ENCODE measurements at regions not wholly inside any gene's neighbourhood (a gene's known extent, or its start where the extent isn't known, plus 50 kb on each side); places are given as distances from the start of the nearest gene placed in this dataset.
A peak's percentile ranks its signal among the peaks of the same experiment; 100 is the strongest.

DNA sequence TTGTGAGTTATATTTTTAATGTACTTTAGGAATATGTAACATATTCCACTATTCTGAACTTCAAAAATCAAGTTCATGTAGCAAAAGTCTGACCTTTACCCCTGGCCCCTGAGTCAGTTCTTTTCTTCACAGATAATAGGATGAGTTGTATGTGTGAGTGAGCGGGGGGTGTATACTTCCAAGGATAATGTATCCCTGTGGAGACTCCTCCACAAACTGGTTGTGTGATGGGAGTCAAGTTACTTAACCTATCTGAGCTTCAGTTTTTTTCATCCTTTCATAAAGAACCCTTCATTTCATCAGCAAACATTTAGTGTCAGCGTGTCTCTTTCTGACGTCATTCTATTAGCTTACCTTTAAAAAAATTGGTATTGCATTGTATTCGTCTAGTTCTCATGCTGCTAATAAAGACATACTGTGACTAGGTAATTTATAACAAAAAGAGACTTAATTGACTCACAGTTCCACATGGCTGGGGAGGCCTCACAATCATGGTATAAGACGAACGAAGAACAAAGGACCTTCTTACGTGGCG lies 288.1 kb upstream of the GPC6 start:
- in situ Hi-C loops (cut with MboI; ENCODE audit: low pct_unique_long_range_greater_than_20kb, low sequenced_read_pairs): no loop called here
- DNase-seq: no peak

DNA sequence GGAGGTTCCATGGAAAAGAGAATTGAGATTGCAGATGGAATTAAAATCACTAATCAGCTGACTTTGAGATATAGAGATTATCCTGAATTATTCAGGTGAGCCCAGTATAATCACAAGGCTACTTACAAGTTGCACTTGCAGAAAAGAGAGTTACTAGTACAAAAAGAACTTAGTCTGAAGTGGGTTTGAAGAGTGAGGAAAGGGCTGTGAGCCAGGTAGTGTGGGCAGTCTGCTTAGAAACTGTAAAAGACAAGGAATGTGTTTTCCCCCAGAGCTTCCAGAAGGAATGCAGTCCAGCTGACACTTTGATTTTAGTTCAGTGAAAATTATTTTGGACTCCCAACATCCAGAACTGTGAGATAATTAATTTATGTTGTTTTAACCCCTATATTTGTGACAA lies 285.4 kb upstream of the GPC6 start:
- in situ Hi-C loops (cut with MboI; ENCODE audit: low pct_unique_long_range_greater_than_20kb, low sequenced_read_pairs): no loop called here
- no peak for DNase-seq

DNA sequence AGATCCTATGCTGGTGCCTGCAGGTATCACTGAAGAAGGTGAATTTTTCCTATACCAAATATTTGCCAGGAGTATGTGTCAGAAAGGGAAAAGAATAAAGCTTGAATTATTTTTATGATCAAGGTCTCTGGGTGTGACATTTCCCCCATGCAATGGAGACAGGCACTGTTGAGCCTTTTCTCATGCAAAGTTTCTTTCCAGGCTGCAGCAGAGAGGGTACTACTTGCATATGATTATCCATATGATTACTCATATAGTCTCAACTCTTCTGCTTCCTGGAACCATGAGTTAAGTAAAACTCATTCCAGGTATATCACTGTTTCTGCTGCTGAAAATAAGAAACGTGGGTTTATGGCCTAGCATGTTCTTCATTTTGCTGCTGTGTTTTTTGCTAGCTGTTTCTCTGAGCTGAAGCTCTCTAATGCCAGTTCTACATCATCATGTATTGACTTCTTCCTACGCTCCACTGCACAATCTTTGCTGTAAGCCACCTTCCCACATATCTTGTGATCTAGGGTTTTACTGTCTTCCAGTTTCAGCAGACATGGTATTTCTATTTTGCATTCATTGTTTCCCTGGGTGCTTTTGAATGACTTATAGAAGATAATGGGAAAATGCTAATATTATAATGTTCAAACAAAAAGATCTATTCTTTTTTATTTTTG lies 278.7 kb upstream of the GPC6 start:
- DNase-seq: peak; percentile 18
- in situ Hi-C loops (cut with MboI; ENCODE audit: low pct_unique_long_range_greater_than_20kb, low sequenced_read_pairs): no loop called here

DNA sequence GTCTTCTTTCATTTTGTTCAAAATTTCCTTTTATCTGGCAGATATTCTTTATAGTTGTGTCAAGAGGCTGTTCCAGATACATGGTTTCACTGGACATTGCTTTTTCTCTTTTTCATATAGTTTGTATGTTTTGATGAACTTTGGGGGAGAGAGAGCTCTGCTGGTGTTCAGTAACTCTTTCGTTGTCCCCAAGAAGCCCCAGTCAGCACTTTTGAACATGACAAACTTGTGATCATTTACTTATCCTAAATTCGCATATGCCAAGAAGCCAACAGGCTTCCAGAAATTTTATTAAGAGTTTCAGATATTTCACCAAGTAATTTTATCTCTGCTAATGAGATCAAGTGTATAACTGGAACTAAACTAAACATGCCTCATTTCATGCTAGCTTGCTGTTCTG lies 275.8 kb upstream of the GPC6 start:
- no peak for DNase-seq
- in situ Hi-C loops (cut with MboI; ENCODE audit: low pct_unique_long_range_greater_than_20kb, low sequenced_read_pairs): no loop called here

DNA sequence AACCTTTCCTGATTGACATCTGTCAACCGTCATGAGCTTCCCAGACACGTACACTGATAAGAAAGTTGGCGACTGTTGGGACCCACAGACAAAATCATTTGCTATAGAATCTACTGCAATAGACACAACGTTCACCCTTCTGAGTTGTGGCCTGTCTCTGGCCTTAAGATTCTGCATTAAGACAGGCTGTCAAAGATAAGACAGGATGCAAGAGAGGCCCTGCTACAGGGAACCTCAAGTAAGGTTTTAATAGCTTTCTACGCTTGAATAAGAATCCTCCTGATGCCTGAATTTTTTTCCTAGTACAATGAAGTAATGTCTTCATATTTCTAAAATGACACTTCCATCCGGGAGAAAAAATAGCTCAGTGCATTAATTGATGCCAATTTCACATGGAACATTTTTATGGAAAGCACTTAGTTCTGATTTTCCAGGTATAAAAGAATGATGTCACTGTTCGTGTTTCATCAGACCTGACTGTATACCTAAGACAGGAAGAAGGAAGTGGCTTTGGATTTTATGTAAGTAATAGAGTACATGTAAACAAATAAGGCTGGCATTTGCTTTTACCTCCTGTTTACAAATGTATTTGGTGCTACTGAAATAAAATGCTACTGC lies 275.2 kb upstream of the GPC6 start:
- no peak for DNase-seq
- in situ Hi-C loops (cut with MboI; ENCODE audit: low pct_unique_long_range_greater_than_20kb, low sequenced_read_pairs): no loop called here

DNA sequence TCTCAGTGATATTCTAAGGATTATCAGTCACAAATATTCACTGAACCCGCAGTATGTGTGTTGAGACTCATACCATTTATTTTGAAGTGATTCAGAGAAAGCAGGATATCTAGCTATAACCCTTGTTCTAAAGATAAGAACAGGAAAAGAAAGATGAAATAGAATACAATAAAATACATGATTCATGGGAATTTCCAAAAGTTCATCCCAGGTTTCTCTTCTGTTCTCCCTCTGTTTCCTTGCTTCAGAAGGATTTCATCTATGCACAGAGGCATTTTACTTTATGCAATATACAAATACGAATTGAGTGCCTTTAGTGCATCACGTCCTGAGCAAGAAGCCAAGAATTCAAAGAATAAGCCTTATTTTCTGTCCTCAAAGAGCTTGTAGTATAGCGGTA lies 274.4 kb upstream of the GPC6 start:
- DNase-seq: no peak
- in situ Hi-C loops (cut with MboI; ENCODE audit: low pct_unique_long_range_greater_than_20kb, low sequenced_read_pairs): no loop called here

DNA sequence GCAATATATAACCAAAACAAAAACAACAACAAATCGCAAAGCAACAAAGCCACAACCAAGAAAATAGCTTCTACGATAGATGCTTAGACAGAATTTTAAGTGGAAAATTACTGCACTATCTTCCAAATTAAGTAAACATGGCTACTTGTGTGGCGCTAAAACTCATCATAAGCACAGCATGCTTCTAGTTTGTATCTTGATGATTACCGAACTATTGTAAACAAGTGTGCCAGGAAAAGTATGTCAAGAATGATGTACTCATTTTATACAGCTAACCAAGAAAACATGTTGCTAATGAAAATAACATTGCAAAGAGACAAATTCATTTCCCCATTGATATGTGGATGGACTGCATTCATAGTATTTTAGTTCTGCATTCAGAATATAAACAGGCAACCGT lies 271.9 kb upstream of the GPC6 start:
- no peak for DNase-seq
- in situ Hi-C loops (cut with MboI; ENCODE audit: low pct_unique_long_range_greater_than_20kb, low sequenced_read_pairs): no loop called here

DNA sequence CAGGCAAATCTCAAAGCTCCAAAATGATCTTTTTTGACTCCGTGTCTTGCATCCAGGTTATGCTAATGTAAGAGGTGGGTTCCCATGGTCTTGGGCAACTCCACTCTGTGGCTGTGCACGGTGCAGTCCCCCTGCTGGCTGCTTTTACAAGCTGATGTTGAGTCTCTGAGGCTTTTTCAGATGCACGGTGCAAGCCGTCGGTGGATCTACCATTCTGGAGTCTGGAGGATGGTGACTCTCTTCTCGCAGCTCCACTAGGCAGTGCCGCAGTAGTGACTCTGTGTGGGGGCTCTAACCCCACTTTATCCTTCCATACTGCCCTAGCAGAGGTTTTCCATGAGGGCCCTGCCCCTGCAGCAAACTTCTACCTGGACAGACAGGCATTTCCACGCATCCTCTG lies 266.8 kb upstream of the GPC6 start:
- in situ Hi-C loops (cut with MboI; ENCODE audit: low pct_unique_long_range_greater_than_20kb, low sequenced_read_pairs): no loop called here
- DNase-seq: no peak

DNA sequence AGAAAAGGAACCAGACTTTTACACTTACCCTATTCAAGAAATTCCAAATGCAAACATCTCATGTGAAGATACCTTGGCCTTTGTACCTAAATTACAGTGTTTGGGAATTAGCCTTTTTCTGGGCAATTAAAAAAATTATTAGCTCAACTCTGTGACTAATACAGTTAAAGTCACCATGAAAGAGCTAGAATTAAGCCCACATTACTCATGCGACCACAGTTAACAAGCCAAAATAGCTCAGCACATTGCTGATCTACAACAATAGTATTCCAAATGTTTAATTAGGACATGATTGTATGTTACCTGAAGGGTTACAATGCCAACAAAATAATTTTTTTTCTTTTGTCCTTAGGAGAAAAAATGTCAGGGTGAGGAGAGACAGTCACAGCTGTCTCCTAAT lies 263.6 kb upstream of the GPC6 start:
- no peak for DNase-seq
- in situ Hi-C loops (cut with MboI; ENCODE audit: low pct_unique_long_range_greater_than_20kb, low sequenced_read_pairs): no loop called here

DNA sequence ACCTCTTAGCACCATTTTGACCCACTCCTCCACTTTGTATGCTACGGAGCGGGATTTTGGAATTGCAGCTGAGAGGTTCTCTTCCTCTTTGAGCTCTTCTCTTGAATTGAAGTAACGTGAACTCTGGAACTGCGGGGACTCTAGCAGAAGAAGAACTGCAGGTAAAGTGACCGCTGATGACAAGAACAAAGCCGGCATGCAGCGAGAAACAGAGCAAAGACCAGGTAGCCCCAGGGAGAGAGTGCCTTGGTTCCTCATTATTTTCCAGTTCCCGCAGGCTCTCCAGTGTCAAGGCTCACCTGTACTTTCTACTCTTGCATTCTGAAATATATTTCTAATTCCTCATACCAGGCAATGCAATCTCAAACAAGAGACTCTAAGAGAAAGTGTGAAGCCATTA lies 260.3 kb upstream of the GPC6 start:
- no peak for DNase-seq
- in situ Hi-C loops (cut with MboI; ENCODE audit: low pct_unique_long_range_greater_than_20kb, low sequenced_read_pairs): no loop called here

DNA sequence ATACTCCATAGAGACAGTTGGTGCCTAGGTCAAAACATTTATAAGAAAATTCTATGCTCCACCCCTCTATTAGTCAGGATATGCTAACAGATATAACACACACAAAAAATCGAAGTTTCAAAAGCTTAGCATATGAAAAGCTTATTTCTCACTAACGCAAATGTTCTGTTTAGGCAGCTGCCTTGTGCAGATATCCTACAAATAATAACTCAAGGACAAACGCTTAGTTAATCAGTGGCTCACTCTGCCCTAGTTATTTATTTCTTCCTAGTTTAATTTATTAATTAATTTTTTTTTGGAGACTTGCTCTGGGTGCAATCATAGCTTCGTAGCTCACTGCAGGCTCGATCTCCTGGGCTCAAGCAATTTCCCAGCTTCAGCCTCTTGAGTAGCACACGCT lies 259.7 kb upstream of the GPC6 start:
- DNase-seq: no peak
- in situ Hi-C loops (cut with MboI; ENCODE audit: low pct_unique_long_range_greater_than_20kb, low sequenced_read_pairs): no loop called here

DNA sequence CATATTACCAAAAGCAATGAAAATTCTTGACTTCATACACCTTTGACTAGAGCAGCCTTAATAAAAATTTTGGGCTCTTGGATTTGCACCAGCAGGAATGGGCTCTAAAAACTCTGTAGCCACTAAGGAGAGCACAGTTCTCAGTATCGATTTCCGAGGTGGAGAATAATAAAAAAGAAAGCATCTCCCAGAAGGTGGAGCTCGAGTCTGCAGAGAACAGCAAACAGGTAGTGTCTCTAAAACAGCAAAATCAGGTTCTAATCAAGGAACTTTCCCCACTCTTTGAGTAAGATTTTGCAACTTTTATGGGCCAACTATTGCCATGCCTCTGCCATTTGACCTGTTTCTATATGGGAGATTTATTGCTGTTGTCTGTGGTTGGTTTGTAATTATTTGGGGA lies 258.7 kb upstream of the GPC6 start:
- in situ Hi-C loops (cut with MboI; ENCODE audit: low pct_unique_long_range_greater_than_20kb, low sequenced_read_pairs): no loop called here
- peak; percentile 9 for DNase-seq

DNA sequence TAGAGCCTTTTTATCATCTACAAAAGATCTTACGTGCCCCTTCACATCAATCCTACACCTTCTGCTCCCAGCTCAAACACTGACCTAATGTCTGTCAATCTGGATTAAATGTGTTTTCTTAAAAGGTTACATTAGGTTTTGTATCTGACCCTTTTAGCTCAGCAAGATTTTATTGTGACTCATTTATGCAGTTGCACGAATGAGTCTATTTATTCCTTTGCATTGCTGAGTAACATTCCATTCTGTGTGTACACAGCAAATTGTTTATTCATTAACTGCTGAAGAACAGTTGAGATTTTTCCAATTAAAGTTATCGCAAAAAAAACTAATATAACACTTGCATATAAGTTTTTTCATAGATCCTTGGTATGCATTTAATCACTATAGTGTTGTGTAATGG lies 253.9 kb upstream of the GPC6 start:
- in situ Hi-C loops (cut with MboI; ENCODE audit: low pct_unique_long_range_greater_than_20kb, low sequenced_read_pairs): no loop called here
- no peak for DNase-seq

DNA sequence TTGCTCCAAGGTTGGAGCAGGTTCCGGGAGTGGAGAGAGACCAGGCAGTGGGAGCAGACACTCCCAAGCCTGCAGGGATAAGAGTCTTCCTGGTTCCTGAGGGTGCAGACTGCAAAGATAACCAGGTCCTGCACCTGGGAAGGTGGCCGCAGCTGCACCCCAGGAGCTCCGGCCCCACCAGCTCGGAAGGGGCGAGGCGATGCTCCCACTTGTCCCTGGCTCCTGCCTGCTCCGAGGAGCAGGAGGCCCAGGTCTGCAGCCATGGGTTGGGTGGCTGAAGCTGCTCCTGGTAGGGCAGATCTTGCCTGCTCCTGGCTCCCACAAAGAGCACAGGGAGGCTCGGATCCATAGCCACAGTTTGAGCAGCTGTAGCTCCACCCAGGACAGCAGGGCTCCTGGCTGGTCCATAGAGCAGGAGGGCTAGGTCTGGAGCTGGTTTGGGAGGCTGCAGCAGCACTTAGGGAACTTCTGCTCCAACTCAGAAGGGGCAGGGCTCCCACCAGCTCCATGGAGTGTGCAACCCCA lies 251.6 kb upstream of the GPC6 start:
- no peak for DNase-seq
- in situ Hi-C loops (cut with MboI; ENCODE audit: low pct_unique_long_range_greater_than_20kb, low sequenced_read_pairs): no loop called here

DNA sequence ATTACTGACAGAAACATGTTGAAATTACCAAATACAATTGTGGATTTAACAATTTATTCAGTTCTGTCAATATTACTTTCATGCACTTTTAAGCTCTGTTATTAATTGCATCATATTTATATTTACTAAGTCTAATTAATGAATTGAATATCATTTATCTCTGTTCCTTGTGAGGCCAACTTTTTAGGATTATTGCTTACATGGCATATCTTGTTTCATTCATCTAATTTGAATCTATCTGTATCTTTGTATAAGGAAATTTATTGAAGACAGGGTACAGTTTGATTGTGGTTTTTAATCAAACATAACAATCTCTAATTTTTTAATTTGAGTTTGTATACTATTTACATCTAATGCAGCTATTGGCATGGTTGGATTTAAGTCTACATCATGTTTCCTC lies 249.9 kb upstream of the GPC6 start:
- in situ Hi-C loops (cut with MboI; ENCODE audit: low pct_unique_long_range_greater_than_20kb, low sequenced_read_pairs): no loop called here
- no peak for DNase-seq

DNA sequence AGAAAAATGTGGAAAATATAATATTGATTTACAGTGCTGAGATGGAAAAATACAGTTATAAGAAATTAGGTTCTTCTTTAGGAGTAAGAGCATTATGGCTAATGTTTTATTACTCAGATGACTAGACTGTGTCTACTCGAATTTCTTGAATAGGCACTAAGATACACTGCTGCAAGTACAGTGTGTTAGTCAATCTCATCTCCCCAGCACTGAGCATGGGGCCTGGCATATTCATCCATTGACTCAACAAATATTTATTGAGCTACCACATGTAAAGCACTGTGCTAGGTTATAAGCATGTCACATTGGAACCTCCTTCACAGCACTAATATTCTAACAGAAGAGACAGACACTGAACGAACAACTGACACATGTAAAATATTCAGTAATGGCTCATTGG lies 242.5 kb upstream of the GPC6 start:
- in situ Hi-C loops (cut with MboI; ENCODE audit: low pct_unique_long_range_greater_than_20kb, low sequenced_read_pairs): no loop called here
- no peak for DNase-seq

DNA sequence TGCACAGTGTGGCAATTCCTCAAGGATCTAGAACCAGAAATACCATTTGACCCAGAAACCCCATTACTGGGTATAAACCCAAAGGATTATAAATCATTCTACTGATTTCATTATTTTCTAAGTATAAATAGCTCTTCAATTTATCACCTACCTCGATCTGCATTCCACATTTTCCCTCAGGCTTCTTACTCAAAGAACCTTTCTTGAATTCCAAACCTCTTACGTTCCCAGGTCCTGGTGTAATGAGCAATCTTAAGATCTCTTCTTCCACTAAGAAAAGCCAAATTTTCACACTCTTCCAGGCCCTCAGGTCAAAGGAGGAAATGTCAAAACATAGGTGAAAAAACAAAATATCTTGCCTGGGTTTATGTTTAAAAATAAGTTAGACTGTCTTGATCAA lies 237.3 kb upstream of the GPC6 start:
- no peak for DNase-seq
- in situ Hi-C loops (cut with MboI; ENCODE audit: low pct_unique_long_range_greater_than_20kb, low sequenced_read_pairs): no loop called here

DNA sequence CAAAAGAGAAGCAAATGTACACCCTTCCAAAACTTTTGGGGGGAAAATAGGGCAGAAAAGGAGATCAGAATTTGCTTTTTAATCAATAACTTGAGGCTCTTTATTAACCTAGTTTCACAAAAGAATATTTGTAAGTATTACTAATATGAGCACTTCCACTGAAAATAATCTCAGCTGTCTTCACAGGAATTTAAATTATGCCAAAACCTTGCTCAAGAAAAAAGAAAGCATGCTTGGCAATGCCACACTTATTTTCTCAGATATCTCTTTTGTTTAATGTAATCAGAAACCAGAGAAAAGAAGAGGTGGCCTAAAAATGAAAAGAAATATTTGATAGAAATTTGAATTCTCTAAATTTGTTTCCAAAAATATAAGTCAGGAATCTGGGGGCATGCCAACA lies 234.9 kb upstream of the GPC6 start:
- DNase-seq: no peak
- in situ Hi-C loops (cut with MboI; ENCODE audit: low pct_unique_long_range_greater_than_20kb, low sequenced_read_pairs): no loop called here

DNA sequence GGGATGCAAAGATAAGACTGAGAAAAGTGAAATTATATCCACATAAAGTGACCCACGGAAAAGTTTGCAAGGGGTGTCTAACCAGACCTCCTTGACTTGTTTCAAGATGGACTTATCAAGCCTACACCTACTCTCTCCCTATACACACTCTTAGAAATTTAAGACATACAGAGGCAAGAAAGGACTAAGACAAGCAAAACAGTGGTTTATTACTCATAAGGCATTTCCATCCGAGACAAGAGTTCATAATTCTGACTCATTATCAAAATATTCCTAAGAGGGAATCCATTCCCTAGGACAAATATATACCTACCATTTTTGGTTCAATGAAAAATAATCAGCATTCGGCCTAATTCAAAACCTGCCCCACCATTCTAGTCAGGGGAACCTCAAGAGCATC lies 232.6 kb upstream of the GPC6 start:
- in situ Hi-C loops (cut with MboI; ENCODE audit: low pct_unique_long_range_greater_than_20kb, low sequenced_read_pairs): no loop called here
- DNase-seq: no peak

DNA sequence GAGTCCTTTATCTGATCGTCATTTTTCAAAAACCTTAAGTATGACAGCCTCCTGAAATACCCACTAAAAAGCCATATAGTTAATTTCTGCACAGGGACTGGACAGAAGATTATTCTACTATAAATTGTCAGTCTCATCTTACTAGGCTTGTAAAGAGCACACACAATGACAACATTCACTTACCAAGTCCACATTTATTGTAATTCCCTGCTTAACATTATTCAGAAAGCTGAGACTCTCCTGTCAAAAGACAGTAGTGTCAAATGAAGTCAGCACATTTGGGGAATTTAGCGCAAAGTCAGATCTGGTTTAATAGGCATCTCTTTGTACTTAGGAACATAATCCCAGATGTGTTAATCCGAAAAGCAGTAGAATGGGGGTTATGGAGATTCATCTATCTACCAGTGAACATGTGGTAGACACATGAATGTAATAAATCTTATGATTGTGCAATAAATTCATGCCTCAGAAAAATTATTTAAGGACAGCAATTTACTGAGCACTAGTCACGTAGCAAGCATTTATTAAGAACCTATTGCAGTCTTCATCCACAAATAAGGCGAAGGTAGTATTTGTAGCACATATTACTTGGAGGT lies 224.6 kb upstream of the GPC6 start:
- DNase-seq: no peak
- in situ Hi-C loops (cut with MboI; ENCODE audit: low pct_unique_long_range_greater_than_20kb, low sequenced_read_pairs): no loop called here

DNA sequence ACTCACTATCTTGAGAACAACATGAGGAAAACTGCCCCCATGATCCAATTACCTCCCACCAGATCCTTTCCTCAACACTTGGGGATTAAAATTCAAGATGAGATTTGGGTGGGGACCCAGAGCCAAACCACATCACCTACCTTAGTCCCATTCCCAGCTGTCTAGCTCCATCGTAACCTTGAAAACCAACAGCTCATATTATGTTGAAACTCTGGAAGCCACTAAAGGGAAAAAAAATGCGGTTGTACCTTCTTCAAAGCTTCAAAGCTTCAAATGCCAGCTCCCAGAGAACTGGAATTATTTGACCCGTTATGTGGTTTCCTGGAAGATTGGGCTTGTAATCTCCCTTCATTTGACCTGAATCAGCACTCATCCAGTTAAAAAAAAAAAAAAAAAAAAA lies 223.1 kb upstream of the GPC6 start:
- in situ Hi-C loops (cut with MboI; ENCODE audit: low pct_unique_long_range_greater_than_20kb, low sequenced_read_pairs): no loop called here
- DNase-seq: no peak

Measured in KBM-7 (cell line).